NB4 (cell line): ENCODE measurements at regions not wholly inside any gene's neighbourhood (a gene's known extent, or its start where the extent isn't known, plus 50 kb on each side); places are given as distances from the start of the nearest gene placed in this dataset.

ENCODE experiments used
- CTCF ChIP-seq: IDR thresholded peaks from one replicate; pipeline ENCODE4 v1.5.1; 2012; ENCODE audit warnings: low read depth, low read length
- POLR2A ChIP-seq: IDR thresholded peaks from 2 replicates; pipeline ENCODE4 v1.6.1; 2011; ENCODE audit warnings: mild to moderate bottlenecking; ENCODE audit not compliant: insufficient read length; ENCODE audit errors: extremely low read depth

DNA sequence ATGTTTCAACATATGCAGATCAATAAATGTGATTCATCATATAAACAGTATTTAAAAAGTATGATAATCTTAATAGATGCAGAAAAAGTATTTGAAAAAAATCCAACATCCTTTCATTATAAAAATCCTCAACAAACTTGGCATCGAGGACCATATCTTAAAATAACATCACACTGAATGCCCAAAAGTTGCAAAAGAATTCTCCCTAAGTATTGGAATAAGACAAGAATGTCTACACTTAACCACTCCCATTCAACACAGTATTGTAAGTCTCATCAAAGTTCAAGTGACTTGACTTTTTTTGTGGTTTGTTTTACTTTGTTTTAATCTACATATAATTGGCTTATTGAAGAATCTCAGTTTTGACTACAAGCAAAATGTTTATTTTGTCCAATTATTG is 779.0 kb upstream of the SLIT2 start:
- no peak for TF ChIP-seq CTCF
- TF ChIP-seq POLR2A: no peak
